GM12878 (cell line): ENCODE measurements at regions not wholly inside any gene's neighbourhood (a gene's known extent, or its start where the extent isn't known, plus 50 kb on each side); places are given as distances from the start of the nearest gene placed in this dataset.

Experiments used
- ATAC-seq: fragments of 200-7000 bp; cut with Tn5 transposase; 3 replicates; pipeline ENCODE4 v1.9.1; 2020; ENCODE audit warnings: mild to moderate bottlenecking, moderate library complexity
- BruUV-seq: library from RNA; stranded (reverse); fragments of 400-500 nt; replicated peaks from 2 replicates; lab custom pipeline; 2021; lab: Mats Ljungman, UMichigan
- CTCF ChIA-PET: fragments of 300-600 bp; sonication (Branson Sonifier 250); formaldehyde crosslinking; extraction: SDS; loops from one replicate; lab custom pipeline; 2021; ENCODE audit warnings: inconsistent platforms; lab: Yijun Ruan, JAX
- POLR2A ChIA-PET: fragments of 350-600 bp; formaldehyde crosslinking; extraction: SDS; loops from one replicate; lab custom pipeline; 2021; ENCODE audit warnings: inconsistent platforms; lab: Charles Lee
- RAD21 ChIA-PET: fragments of 300-600 bp; sonication (Branson Sonifier 250); formaldehyde crosslinking; loops from one replicate; lab custom pipeline; 2023; ENCODE audit warnings: antibody characterized with exemption; ENCODE audit not compliant: unreplicated experiment; lab: Charles Lee
- SMC1A ChIA-PET: fragments of 300-600 bp; sonication (Branson Sonifier 250); formaldehyde crosslinking; loops from one replicate; lab custom pipeline; 2023; ENCODE audit not compliant: unreplicated experiment, uncharacterized antibody; lab: Charles Lee
- DNase-seq: peaks from one replicate; pipeline ENCODE4 v3.0.0-alpha.2; 2011; ENCODE audit warnings: low read depth, low spot score
- FAIRE-seq: peaks from 3 replicates; lab custom pipeline; 2011; peaks lifted over from hg19 to GRCh38; lab: Jason Lieb, UNC
- H2AFZ ChIP-seq: 2 replicates; pipeline ENCODE4 v1.6.0; 2011; ENCODE audit warnings: low read depth, low read length, control low read depth; ENCODE audit not compliant: control insufficient read depth
- H3K27ac ChIP-seq: 2 replicates; pipeline ENCODE4 v1.5.1; 2011; ENCODE audit warnings: control low read depth; ENCODE audit not compliant: control insufficient read depth, insufficient read depth
- H3K27me3 ChIP-seq, 2 experiments: replicated peaks in 1 of 2; 2 replicates each; pipeline versions ENCODE4 v1.6.0 to v1.6.1; 2011; ENCODE audit warnings: low read length in 1 of 2; ENCODE audit not compliant: control insufficient read depth in 2 of 2, insufficient read depth in 2 of 2
- H3K36me3 ChIP-seq, 2 experiments: 2 replicates each; pipeline ENCODE4 v1.5.1; 2011; ENCODE audit warnings: low read length in 1 of 2; ENCODE audit not compliant: control insufficient read depth in 2 of 2, insufficient read depth in 2 of 2
- H3K4me1 ChIP-seq: 2 replicates; pipeline ENCODE4 v1.6.1; 2011; ENCODE audit warnings: mild to moderate bottlenecking, low read length, moderate library complexity, mixed read lengths; ENCODE audit not compliant: control insufficient read depth, insufficient read depth
- H3K4me2 ChIP-seq: 2 replicates; pipeline ENCODE4 v1.6.0; 2011; ENCODE audit warnings: control low read depth; ENCODE audit not compliant: control insufficient read depth, insufficient read depth
- H3K4me3 ChIP-seq: fragments of 200-600 bp; sonication (generic); 2 replicates; pipeline ENCODE4 v1.5.1; 2016
- H3K79me2 ChIP-seq: 2 replicates; pipeline ENCODE4 v1.6.0; 2011; ENCODE audit warnings: low read length; ENCODE audit not compliant: control insufficient read depth, insufficient read depth
- H3K9ac ChIP-seq: 2 replicates; pipeline ENCODE4 v1.8.0; 2011; ENCODE audit warnings: low read length, control low read depth, mixed read lengths; ENCODE audit not compliant: control insufficient read depth, insufficient read depth
- H3K9me3 ChIP-seq: replicated peaks from 3 replicates; pipeline ENCODE4 v1.5.1; 2011; ENCODE audit warnings: mild to moderate bottlenecking, low read length; ENCODE audit not compliant: control insufficient read depth, insufficient read depth
- H4K20me1 ChIP-seq: 2 replicates; pipeline ENCODE4 v1.6.0; 2011; ENCODE audit not compliant: control insufficient read depth, insufficient read depth
- BCL11A ChIP-seq: IDR thresholded peaks from 2 replicates; pipeline ENCODE4 v1.6.1; 2011; ENCODE audit warnings: low read depth, low read length
- CBX5 ChIP-seq: sonication (generic); IDR thresholded peaks from 2 replicates; pipeline ENCODE4 v1.6.1; 2016; ENCODE audit warnings: low read depth, moderate library complexity, mild to moderate bottlenecking, inconsistent platforms
- CHD1 ChIP-seq: IDR thresholded peaks from 2 replicates; pipeline ENCODE4 v1.6.1; 2012; ENCODE audit warnings: low read depth, low read length, improper control_type of control experiment
- EED ChIP-seq: sonication (generic); IDR thresholded peaks from 2 replicates; pipeline ENCODE4 v1.6.1; 2016; ENCODE audit warnings: antibody characterized with exemption, low read depth
- GATAD2B ChIP-seq: fragments of 450-650 bp; conservative IDR thresholded peaks from 2 replicates; pipeline ENCODE4 v1.6.1; 2017; ENCODE audit warnings: low read depth, mild to moderate bottlenecking, moderate library complexity
- NFXL1 ChIP-seq: fragments of 450-650 bp; IDR thresholded peaks from 2 replicates; pipeline ENCODE4 v1.6.1; 2017; ENCODE audit warnings: antibody characterized with exemption, mild to moderate bottlenecking, borderline replicate concordance
- POLR2AphosphoS5 ChIP-seq: IDR thresholded peaks from 2 replicates; pipeline ENCODE4 v1.6.1; 2011; ENCODE audit warnings: mild to moderate bottlenecking, low read length, inconsistent platforms
- RAD21 ChIP-seq: IDR thresholded peaks from 2 replicates; pipeline ENCODE4 v1.6.1; 2011; ENCODE audit warnings: mild to moderate bottlenecking, low read depth, low read length, moderate library complexity; ENCODE audit not compliant: insufficient read depth
- TBL1XR1 ChIP-seq: IDR thresholded peaks from 2 replicates; pipeline ENCODE4 v1.6.1; 2012; ENCODE audit warnings: low read depth, low read length, improper control_type of control experiment
- TCF7 ChIP-seq: IDR thresholded peaks from 2 replicates; pipeline ENCODE4 v1.6.1; 2014; ENCODE audit warnings: antibody characterized with exemption, borderline replicate concordance
- WGBS: methylation state at CpG from one replicate; pipeline ENCODE4 v1.1.6; 2016; ENCODE audit warnings: low lambda C conversion rate; ENCODE audit not compliant: insufficient replicate concordance, insufficient coverage; ENCODE audit errors: missing lambda C conversion rate; 5-methylcytosine and 5-hydroxymethylcytosine counted together
- in situ Hi-C: fragments of 300-500 bp; cut with MboI; formaldehyde crosslinking; loops from 9 replicates; pipeline ENCODE4 v1.14.3; 2018; ENCODE audit warnings: mixed read lengths
- intact Hi-C: fragments of 100-400 bp; cut with micrococcal nuclease; formaldehyde crosslinking; loops from one replicate; pipeline ENCODE4 v1.14.2; 2022; ENCODE audit not compliant: unreplicated experiment
- TF ChIP-seq, protein P1 (sequence below): fragments of 450-650 bp; formaldehyde crosslinking; IDR thresholded peaks from 2 replicates; pipeline ENCODE4 v1.5.0; 2022; ENCODE audit warnings: mild to moderate bottlenecking, missing genetic modification characterization
- TF ChIP-seq, protein P2 (sequence below): IDR thresholded peaks from 2 replicates; pipeline ENCODE4 v1.6.1; 2012; ENCODE audit warnings: improper control_type of control experiment, low read depth, low read length; ENCODE audit not compliant: insufficient replicate concordance

DNA sequence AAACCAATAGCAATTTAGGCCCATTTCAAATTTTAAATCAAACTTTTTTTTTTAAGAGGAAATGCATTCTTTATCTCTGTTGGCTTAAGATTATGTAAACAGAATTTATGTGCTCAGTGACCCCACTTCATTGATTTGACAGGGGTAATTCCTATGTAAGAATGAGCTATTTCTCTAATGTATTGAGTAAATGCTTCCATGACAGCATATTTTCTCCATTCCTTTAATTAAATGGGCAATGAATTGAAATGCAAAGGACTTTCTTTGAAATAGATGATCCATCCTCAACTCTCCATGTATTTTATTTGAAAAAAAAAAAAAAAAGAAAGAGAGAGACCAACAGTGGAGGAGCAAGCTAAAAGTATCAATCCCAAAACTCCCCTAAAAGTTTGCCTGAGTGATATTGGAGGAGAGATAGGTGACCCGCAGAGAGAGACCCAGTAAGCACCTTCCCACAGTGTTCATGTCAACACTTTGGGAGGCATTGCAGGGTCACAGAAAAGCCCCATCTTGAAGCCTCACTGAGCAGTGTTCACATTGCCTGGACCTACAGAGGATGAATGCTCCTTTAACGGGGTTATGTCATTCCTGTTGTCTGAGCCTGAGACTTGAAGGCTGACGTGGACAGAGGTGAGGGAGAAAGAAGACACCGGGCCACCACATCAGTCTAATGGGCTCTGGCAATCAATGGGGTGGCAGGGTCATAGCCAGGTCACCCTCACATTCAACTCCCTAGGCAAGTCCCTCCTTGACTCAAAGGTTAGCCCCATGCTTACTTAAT, 176.0 kb downstream of the SHOX2 start (continued):
- TF ChIP-seq CHD1 = no peak
- no peak for TF ChIP-seq NFXL1
- TF ChIP-seq TCF7 = no peak
- TF ChIP-seq CBX5 = no peak
- no peak for TF ChIP-seq RAD21
- TF ChIP-seq BCL11A = no peak

DNA sequence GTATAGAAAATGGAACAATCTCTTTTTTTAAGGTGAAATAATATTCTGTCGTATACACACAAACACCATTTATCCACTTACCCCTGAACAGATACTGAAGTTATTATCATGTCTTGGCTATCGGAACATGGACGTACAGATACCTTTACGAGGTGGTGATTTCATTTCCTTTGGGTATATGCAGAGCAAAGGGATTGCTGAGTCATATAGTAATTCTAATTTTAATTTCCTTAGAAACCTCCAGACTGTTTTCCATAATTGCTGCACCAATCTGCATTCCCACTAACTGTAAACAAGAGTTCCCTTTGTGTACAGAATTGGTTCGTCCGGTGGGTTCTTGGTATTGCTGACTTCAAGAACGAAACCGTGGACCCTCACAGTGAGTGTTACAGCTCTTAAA, 179.4 kb downstream of the SHOX2 start:
- ATAC-seq (no peak), FAIRE-seq (no peak), DNase-seq (no peak)
- no TSS peak for BruUV-seq
- TF ChIP-seq EED = no peak
- TF ChIP-seq POLR2AphosphoS5 = no peak
- TF ChIP-seq TBL1XR1 = no peak
- TF ChIP-seq, protein P1, sequence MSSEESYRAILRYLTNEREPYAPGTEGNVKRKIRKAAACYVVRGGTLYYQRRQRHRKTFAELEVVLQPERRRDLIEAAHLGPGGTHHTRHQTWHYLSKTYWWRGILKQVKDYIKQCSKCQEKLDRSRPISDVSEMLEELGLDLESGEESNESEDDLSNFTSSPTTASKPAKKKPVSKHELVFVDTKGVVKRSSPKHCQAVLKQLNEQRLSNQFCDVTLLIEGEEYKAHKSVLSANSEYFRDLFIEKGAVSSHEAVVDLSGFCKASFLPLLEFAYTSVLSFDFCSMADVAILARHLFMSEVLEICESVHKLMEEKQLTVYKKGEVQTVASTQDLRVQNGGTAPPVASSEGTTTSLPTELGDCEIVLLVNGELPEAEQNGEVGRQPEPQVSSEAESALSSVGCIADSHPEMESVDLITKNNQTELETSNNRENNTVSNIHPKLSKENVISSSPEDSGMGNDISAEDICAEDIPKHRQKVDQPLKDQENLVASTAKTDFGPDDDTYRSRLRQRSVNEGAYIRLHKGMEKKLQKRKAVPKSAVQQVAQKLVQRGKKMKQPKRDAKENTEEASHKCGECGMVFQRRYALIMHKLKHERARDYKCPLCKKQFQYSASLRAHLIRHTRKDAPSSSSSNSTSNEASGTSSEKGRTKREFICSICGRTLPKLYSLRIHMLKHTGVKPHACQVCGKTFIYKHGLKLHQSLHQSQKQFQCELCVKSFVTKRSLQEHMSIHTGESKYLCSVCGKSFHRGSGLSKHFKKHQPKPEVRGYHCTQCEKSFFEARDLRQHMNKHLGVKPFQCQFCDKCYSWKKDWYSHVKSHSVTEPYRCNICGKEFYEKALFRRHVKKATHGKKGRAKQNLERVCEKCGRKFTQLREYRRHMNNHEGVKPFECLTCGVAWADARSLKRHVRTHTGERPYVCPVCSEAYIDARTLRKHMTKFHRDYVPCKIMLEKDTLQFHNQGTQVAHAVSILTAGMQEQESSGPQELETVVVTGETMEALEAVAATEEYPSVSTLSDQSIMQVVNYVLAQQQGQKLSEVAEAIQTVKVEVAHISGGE (CRISPR knock-in tag) = no peak
- TF ChIP-seq GATAD2B = no peak
- TF ChIP-seq TCF7 = no peak
- TF ChIP-seq, protein P2, sequence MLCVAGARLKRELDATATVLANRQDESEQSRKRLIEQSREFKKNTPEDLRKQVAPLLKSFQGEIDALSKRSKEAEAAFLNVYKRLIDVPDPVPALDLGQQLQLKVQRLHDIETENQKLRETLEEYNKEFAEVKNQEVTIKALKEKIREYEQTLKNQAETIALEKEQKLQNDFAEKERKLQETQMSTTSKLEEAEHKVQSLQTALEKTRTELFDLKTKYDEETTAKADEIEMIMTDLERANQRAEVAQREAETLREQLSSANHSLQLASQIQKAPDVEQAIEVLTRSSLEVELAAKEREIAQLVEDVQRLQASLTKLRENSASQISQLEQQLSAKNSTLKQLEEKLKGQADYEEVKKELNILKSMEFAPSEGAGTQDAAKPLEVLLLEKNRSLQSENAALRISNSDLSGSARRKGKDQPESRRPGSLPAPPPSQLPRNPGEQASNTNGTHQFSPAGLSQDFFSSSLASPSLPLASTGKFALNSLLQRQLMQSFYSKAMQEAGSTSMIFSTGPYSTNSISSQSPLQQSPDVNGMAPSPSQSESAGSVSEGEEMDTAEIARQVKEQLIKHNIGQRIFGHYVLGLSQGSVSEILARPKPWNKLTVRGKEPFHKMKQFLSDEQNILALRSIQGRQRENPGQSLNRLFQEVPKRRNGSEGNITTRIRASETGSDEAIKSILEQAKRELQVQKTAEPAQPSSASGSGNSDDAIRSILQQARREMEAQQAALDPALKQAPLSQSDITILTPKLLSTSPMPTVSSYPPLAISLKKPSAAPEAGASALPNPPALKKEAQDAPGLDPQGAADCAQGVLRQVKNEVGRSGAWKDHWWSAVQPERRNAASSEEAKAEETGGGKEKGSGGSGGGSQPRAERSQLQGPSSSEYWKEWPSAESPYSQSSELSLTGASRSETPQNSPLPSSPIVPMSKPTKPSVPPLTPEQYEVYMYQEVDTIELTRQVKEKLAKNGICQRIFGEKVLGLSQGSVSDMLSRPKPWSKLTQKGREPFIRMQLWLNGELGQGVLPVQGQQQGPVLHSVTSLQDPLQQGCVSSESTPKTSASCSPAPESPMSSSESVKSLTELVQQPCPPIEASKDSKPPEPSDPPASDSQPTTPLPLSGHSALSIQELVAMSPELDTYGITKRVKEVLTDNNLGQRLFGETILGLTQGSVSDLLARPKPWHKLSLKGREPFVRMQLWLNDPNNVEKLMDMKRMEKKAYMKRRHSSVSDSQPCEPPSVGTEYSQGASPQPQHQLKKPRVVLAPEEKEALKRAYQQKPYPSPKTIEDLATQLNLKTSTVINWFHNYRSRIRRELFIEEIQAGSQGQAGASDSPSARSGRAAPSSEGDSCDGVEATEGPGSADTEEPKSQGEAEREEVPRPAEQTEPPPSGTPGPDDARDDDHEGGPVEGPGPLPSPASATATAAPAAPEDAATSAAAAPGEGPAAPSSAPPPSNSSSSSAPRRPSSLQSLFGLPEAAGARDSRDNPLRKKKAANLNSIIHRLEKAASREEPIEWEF = no peak
- H3K27ac ChIP-seq = no peak overlapping the region
- H3K36me3 ChIP-seq = no peaks in the 10 kb centered on the region
- no peak overlapping the region for H2AFZ ChIP-seq
- no peaks in the 10 kb centered on the region for H4K20me1 ChIP-seq
- H3K4me2 ChIP-seq = no peak overlapping the region
- H3K9me3 ChIP-seq = no peaks in the 10 kb centered on the region
- ChIA-PET RAD21 (no interaction called here), CTCF (no interaction called here), POLR2A (no interaction called here), SMC1A (no interaction called here)
- H3K9ac ChIP-seq = no peak overlapping the region
- 51% methylated on average over 8 of the region's 8 CpGs for WGBS
- intact Hi-C loops = no loop called here
- no peak overlapping the region for H3K4me3 ChIP-seq
- H3K27me3 ChIP-seq = no peaks in the 10 kb centered on the region
- in situ Hi-C loops = no loop called here
- no peaks in the 10 kb centered on the region for H3K79me2 ChIP-seq
- H3K4me1 ChIP-seq = no peaks in the 10 kb centered on the region
